Upper lobe of left lung (tissue), 6 donors: ENCODE measurements at regions not wholly inside any gene's neighbourhood (a gene's known extent, or its start where the extent isn't known, plus 50 kb on each side); places are given as distances from the start of the nearest gene placed in this dataset.

Experiments used
- ATAC-seq, 2 donors: fragments of 200-7000 bp; cut with Tn5 transposase; one replicate each; pipeline ENCODE4 v1.9.1; 2022; ENCODE audit warnings: mild to moderate bottlenecking in 2 of 2, moderate library complexity in 2 of 2; ENCODE audit not compliant: low FRiP score in 2 of 2
- DNase-seq, 2 donors: peaks; one replicate each; pipeline ENCODE4 v3.0.0-alpha.2; 2019 to 2020
- H3K27ac ChIP-seq, 4 donors: fragments of 200-600 bp; sonication (generic); one replicate each; pipeline ENCODE4 v1.5.1; 2016 to 2019
- H3K27me3 ChIP-seq, 4 donors: fragments of 200-600 bp; sonication (generic); one replicate each; pipeline ENCODE4 v1.5.1; 2017 to 2019
- H3K36me3 ChIP-seq, 4 donors: fragments of 200-600 bp; sonication (generic); one replicate each; pipeline ENCODE4 v1.5.1; 2016 to 2019
- H3K4me1 ChIP-seq, 4 donors: fragments of 200-600 bp; sonication (generic); one replicate each; pipeline ENCODE4 v1.5.1; 2018 to 2019
- H3K4me3 ChIP-seq, 4 donors: fragments of 200-600 bp; sonication (generic); one replicate each; pipeline ENCODE4 v1.5.1; 2017 to 2019; ENCODE audit warnings: mild to moderate bottlenecking in 2 of 4, moderate library complexity in 1 of 4
- H3K9me3 ChIP-seq, 4 donors: fragments of 200-600 bp; sonication (generic); one replicate each; pipeline ENCODE4 v1.5.1; 2018 to 2019
- EP300 ChIP-seq, 4 donors: sonication (generic); formaldehyde crosslinking; IDR thresholded peaks; one replicate each; pipeline ENCODE4 v1.5.1; 2017; ENCODE audit warnings: antibody characterized with exemption in 4 of 4, control low read depth in 2 of 4
- POLR2A ChIP-seq, 4 donors: fragments of 450-650 bp; IDR thresholded peaks; one replicate each; pipeline ENCODE4 v1.5.1; 2016 to 2017; ENCODE audit warnings: antibody characterized with exemption in 4 of 4, mild to moderate bottlenecking in 2 of 4
- POLR2AphosphoS5 ChIP-seq, 2 donors: sonication (generic); formaldehyde crosslinking; IDR thresholded peaks; one replicate each; pipeline ENCODE4 v1.5.1; 2017; ENCODE audit warnings: antibody characterized with exemption in 2 of 2
- WGBS, 2 donors: methylation state at CpG; one replicate each; pipeline ENCODE4 v1.1.5; 2017 to 2018; 5-methylcytosine and 5-hydroxymethylcytosine counted together
- TF ChIP-seq, protein P1 (sequence below), 6 experiments: fragments of 450-650 bp in 4 of 6; fragments of 200-600 bp in 2 of 6; sonication (generic) in 2 of 6; IDR thresholded peaks; one replicate each; pipeline ENCODE4 v1.5.1; 2016 to 2019; ENCODE audit warnings: antibody characterized with exemption in 6 of 6
- donor health status: DM: no; HTN: no; CAD: no; lungs with moderate emphysema.
- donor health status: DM: no; HTN: yes; CAD: no; lungs with severe emphysema.

DNA sequence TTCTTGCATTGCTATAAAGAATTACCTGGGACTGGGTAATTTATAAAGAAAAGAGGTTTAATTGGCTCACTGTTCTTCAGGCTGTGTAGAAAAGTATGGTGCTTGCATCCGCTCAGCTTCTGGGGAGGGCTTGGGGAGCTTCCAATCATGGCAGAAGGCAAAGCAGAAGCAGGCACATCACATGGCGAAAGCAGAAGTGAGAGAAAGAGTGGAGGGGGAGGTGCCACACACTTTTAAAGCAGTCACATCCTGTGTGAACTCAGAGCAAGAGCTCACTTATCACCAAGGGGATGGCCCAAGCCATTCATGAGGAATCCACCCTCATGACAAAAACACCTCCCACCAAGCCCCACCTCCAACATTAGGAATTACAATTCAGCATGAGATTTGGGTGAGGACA lies 303.5 kb downstream of the OTUD1 start:
- Histone ChIP-seq H3K9me3 (no peaks in the 10 kb centered on the region), H3K36me3 (no peaks in the 10 kb centered on the region), H3K27ac (no peak overlapping the region), H3K4me3 (no peak overlapping the region), H3K4me1 (no peaks in the 10 kb centered on the region), H3K27me3 (no peaks in the 10 kb centered on the region)
- DNase-seq (no peak), ATAC-seq (no peak)
- WGBS, 2 donors, result 78 to 80% methylated on average over 2 of the region's 2 CpGs
- TF ChIP-seq POLR2AphosphoS5 (IDR thresholded peaks at IDR 0.05) (no peak), EP300 (IDR thresholded peaks at IDR 0.05) (no peak), POLR2A (IDR thresholded peaks at IDR 0.05) (no peak)
- TF ChIP-seq, protein P1, sequence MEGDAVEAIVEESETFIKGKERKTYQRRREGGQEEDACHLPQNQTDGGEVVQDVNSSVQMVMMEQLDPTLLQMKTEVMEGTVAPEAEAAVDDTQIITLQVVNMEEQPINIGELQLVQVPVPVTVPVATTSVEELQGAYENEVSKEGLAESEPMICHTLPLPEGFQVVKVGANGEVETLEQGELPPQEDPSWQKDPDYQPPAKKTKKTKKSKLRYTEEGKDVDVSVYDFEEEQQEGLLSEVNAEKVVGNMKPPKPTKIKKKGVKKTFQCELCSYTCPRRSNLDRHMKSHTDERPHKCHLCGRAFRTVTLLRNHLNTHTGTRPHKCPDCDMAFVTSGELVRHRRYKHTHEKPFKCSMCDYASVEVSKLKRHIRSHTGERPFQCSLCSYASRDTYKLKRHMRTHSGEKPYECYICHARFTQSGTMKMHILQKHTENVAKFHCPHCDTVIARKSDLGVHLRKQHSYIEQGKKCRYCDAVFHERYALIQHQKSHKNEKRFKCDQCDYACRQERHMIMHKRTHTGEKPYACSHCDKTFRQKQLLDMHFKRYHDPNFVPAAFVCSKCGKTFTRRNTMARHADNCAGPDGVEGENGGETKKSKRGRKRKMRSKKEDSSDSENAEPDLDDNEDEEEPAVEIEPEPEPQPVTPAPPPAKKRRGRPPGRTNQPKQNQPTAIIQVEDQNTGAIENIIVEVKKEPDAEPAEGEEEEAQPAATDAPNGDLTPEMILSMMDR (IDR thresholded peaks at IDR 0.05), result no peak

- TF ChIP-seq POLR2A (IDR thresholded peaks at IDR 0.05) (no peak), POLR2AphosphoS5 (IDR thresholded peaks at IDR 0.05) (no peak), EP300 (IDR thresholded peaks at IDR 0.05) (no peak)
- TF ChIP-seq, protein P1 (IDR thresholded peaks at IDR 0.05), result no peak
- WGBS, 2 donors, result 47 to 57% methylated on average over 1 of the region's 1 CpG
- no peak overlapping the region for H3K27ac ChIP-seq
- DNase-seq, result peak in 1 of 2 donors; percentile 22
- H3K4me1 ChIP-seq, result no peaks in the 10 kb centered on the region
- no peak overlapping the region for H3K4me3 ChIP-seq
- H3K27me3 ChIP-seq, result no peaks in the 10 kb centered on the region
- H3K36me3 ChIP-seq, result no peaks in the 10 kb centered on the region
- no peaks in the 10 kb centered on the region for H3K9me3 ChIP-seq
- no peak for ATAC-seq
Observed at GRCh38 chr10:23742807-23743206, 303.9 kb downstream of the OTUD1 start.

GRCh38 chr10:23754179-23754578 lies 315.3 kb downstream of the OTUD1 start:
- Histone ChIP-seq H3K4me3 (no peak overlapping the region), H3K27me3 (no peaks in the 10 kb centered on the region), H3K4me1 (no peaks in the 10 kb centered on the region), H3K9me3 (no peaks in the 10 kb centered on the region), H3K36me3 (no peaks in the 10 kb centered on the region), H3K27ac (no peak overlapping the region)
- ATAC-seq (no peak), DNase-seq (no peak)
- TF ChIP-seq POLR2A (IDR thresholded peaks at IDR 0.05) (no peak), EP300 (IDR thresholded peaks at IDR 0.05) (no peak), POLR2AphosphoS5 (IDR thresholded peaks at IDR 0.05) (no peak)
- TF ChIP-seq, protein P1 (IDR thresholded peaks at IDR 0.05), result no peak
- 55 to 64% methylated on average over 2 of the region's 2 CpGs for WGBS, 2 donors

GRCh38 chr10:23754941-23755340 lies 316.1 kb downstream of the OTUD1 start:
- H3K27me3 ChIP-seq, result no peaks in the 10 kb centered on the region
- no peaks in the 10 kb centered on the region for H3K4me1 ChIP-seq
- WGBS, 2 donors, result 77 to 81% methylated on average over 5 of the region's 5 CpGs
- no peaks in the 10 kb centered on the region for H3K9me3 ChIP-seq
- no peak for TF ChIP-seq POLR2AphosphoS5 (IDR thresholded peaks at IDR 0.05)
- TF ChIP-seq POLR2A (IDR thresholded peaks at IDR 0.05), result no peak
- no peak for TF ChIP-seq EP300 (IDR thresholded peaks at IDR 0.05)
- TF ChIP-seq, protein P1 (IDR thresholded peaks at IDR 0.05), result no peak
- H3K36me3 ChIP-seq, result no peaks in the 10 kb centered on the region
- H3K4me3 ChIP-seq, result no peak overlapping the region
- ATAC-seq, result no peak
- peak in 1 of 2 donors; percentile 43 for DNase-seq
- H3K27ac ChIP-seq, result no peak overlapping the region

GRCh38 chr10:23755556-23755955 lies 316.7 kb downstream of the OTUD1 start:
- WGBS, 2 donors, result 64 to 69% methylated on average over 4 of the region's 4 CpGs
- DNase-seq (no peak), ATAC-seq (no peak)

More at GRCh38 chr10:23755556-23755955, 316.7 kb downstream of the OTUD1 start:
- Histone ChIP-seq H3K27me3 (no peaks in the 10 kb centered on the region), H3K27ac (no peak overlapping the region), H3K36me3 (no peaks in the 10 kb centered on the region), H3K9me3 (no peaks in the 10 kb centered on the region), H3K4me3 (no peak overlapping the region), H3K4me1 (no peaks in the 10 kb centered on the region)
- TF ChIP-seq EP300 (IDR thresholded peaks at IDR 0.05) (no peak), POLR2A (IDR thresholded peaks at IDR 0.05) (no peak), POLR2AphosphoS5 (IDR thresholded peaks at IDR 0.05) (no peak)
